ENCODE measurements at regions not wholly inside any gene's neighbourhood (a gene's known extent, or its start where the extent isn't known, plus 50 kb on each side); places are given as distances from the start of the nearest gene placed in this dataset.

DNA sequence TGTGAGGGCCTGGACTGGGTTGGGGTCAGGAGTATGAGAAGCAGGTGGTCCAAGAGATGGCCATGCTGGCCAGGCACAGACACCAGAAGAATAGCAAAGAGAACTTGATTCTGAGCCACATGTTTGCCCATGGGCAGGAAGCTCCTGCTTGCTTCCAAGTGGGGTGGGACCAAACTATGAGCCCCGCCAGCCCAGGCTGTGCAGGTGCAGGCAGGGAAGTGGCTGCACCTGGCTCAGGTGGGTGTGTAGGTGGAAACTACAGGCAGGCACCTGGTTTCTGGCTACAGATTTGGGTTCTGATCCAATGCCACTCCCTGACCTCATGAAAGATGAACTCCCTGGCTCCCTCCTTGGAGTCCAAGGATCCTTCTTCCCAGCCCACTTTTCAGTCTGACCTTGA is 207.9 kb upstream of the KLF3 start:
- no peak for TF ChIP-seq POLR2A (IDR thresholded peaks at IDR 0.05)
- TF ChIP-seq, protein P1, sequence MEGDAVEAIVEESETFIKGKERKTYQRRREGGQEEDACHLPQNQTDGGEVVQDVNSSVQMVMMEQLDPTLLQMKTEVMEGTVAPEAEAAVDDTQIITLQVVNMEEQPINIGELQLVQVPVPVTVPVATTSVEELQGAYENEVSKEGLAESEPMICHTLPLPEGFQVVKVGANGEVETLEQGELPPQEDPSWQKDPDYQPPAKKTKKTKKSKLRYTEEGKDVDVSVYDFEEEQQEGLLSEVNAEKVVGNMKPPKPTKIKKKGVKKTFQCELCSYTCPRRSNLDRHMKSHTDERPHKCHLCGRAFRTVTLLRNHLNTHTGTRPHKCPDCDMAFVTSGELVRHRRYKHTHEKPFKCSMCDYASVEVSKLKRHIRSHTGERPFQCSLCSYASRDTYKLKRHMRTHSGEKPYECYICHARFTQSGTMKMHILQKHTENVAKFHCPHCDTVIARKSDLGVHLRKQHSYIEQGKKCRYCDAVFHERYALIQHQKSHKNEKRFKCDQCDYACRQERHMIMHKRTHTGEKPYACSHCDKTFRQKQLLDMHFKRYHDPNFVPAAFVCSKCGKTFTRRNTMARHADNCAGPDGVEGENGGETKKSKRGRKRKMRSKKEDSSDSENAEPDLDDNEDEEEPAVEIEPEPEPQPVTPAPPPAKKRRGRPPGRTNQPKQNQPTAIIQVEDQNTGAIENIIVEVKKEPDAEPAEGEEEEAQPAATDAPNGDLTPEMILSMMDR (IDR thresholded peaks at IDR 0.05), result no peak
